ENCODE measurements at regions not wholly inside any gene's neighbourhood (a gene's known extent, or its start where the extent isn't known, plus 50 kb on each side); places are given as distances from the start of the nearest gene placed in this dataset.

DNA sequence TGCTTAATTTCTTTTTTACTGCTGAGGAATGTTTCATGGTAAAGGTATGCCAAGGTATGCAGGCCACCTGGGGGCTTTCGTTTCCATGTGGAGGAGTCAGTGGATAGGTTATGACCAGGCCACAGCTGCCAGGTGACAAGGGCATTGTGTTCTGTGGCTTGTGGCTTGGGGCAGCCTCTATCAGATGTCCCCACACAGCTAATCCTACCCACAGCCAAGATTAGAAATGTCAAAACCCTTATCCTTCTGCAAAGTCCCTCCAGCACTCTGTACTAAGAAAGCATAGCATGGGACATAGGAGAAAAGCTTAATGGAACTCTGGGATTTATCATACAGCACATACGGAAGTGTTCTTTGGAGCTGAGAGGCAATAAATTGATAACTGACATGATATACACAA lies 171.2 kb upstream of the S1PR3 start:
- Histone ChIP-seq H3K27ac (no peak overlapping the region), H3K36me3 (replicated peaks) (no peaks in the 10 kb centered on the region), H3K27me3 (replicated peaks) (no peaks in the 10 kb centered on the region), H3K4me3 (ENCODE audit: low read depth, low read length) (no peak overlapping the region)
- TF ChIP-seq, protein P1, sequence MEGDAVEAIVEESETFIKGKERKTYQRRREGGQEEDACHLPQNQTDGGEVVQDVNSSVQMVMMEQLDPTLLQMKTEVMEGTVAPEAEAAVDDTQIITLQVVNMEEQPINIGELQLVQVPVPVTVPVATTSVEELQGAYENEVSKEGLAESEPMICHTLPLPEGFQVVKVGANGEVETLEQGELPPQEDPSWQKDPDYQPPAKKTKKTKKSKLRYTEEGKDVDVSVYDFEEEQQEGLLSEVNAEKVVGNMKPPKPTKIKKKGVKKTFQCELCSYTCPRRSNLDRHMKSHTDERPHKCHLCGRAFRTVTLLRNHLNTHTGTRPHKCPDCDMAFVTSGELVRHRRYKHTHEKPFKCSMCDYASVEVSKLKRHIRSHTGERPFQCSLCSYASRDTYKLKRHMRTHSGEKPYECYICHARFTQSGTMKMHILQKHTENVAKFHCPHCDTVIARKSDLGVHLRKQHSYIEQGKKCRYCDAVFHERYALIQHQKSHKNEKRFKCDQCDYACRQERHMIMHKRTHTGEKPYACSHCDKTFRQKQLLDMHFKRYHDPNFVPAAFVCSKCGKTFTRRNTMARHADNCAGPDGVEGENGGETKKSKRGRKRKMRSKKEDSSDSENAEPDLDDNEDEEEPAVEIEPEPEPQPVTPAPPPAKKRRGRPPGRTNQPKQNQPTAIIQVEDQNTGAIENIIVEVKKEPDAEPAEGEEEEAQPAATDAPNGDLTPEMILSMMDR (IDR thresholded peaks at IDR 0.05; ENCODE audit: low read depth, low read length, missing control alignments), result no peak
- in situ Hi-C loops (cut with HindIII; ENCODE audit: low pct_ligation_motif_present, low sequenced_read_pairs), result no loop called here
- no peak for DNase-seq

DNA sequence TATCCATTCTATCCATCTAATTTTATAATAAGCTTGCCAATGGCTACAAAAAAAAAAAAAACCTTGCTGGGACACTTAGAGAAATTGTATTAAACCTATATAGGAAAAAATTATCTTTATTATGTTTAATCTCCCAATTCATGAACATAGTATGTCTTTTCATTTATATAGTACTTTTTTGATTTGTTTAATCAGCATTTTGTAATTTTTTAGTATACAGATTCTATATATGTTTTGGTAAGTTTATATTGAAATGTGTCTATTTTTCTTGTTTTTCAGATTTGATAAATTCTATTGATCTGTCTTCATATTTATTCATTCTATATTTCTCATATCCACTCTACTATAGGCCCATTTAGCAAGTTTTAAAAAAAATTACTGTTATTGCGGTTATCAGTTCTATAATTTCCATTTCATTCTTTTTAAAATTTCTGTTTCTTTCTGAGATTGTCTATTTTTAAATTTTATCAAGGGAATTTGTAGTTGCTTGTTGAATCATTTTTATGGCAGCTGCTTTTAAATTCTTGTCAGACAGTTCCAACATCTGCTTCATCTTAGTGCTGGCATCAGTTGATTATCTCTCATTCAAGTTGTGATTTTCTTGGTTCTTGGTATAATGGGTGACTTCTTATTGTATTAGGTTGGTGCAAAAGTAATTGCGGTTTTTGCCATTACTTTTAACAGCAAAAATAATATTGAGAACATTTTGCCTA lies 170.1 kb upstream of the S1PR3 start:
- DNase-seq, result no peak
- Histone ChIP-seq H3K36me3 (replicated peaks) (no peaks in the 10 kb centered on the region), H3K27me3 (replicated peaks) (no peaks in the 10 kb centered on the region), H3K4me3 (ENCODE audit: low read depth, low read length) (no peak overlapping the region), H3K27ac (no peak overlapping the region)
- TF ChIP-seq, protein P1 (IDR thresholded peaks at IDR 0.05; ENCODE audit: low read depth, low read length, missing control alignments), result no peak
- in situ Hi-C loops (cut with HindIII; ENCODE audit: low pct_ligation_motif_present, low sequenced_read_pairs), result no loop called here

DNA sequence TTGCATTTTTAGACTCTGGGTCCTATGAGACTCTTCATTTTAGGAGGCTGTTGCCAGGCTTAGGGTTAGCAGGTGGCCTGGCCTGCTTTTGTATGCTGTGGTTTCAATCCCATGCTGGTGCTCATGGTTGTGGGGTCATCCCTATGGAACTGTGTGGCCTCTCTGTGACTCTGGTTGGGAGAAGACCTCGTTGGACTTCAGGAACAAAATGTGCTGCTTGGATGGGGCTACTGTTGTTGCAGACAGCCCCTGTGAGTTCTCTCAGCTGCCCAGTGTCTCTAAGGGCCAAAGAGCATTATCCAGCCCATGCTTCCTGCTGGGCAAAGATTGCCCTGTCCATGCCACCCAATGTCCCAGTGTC lies 169.5 kb upstream of the S1PR3 start:
- in situ Hi-C loops (cut with HindIII; ENCODE audit: low pct_ligation_motif_present, low sequenced_read_pairs), result no loop called here
- Histone ChIP-seq H3K27me3 (replicated peaks) (no peaks in the 10 kb centered on the region), H3K36me3 (replicated peaks) (no peaks in the 10 kb centered on the region), H3K27ac (no peak overlapping the region), H3K4me3 (ENCODE audit: low read depth, low read length) (no peak overlapping the region)
- TF ChIP-seq, protein P1 (IDR thresholded peaks at IDR 0.05; ENCODE audit: low read depth, low read length, missing control alignments), result no peak
- DNase-seq, result no peak

DNA sequence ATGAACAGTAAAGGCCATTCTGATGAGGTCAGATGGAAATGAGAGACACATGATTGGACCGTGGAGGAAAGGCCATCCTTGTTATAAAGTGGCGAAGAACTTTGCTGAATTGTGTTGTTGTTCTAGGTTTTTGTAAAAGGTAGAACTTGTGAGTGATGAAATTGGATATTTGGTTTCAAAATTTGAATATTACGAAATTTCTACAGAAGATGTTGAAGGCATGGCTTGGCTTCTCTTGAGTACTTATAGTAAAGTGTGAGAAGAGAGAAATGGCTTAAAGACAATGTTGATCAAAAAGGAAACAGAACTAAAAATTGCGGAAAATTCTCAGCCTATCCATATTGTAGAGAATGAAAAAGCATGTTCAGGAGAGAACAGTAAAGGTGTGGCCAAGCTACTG lies 166.6 kb upstream of the S1PR3 start:
- in situ Hi-C loops (cut with HindIII; ENCODE audit: low pct_ligation_motif_present, low sequenced_read_pairs), result no loop called here
- Histone ChIP-seq H3K27ac (no peak overlapping the region), H3K4me3 (ENCODE audit: low read depth, low read length) (no peak overlapping the region), H3K27me3 (replicated peaks) (no peaks in the 10 kb centered on the region), H3K36me3 (replicated peaks) (no peaks in the 10 kb centered on the region)
- no peak for DNase-seq
- TF ChIP-seq, protein P1 (IDR thresholded peaks at IDR 0.05; ENCODE audit: low read depth, low read length, missing control alignments), result no peak

DNA sequence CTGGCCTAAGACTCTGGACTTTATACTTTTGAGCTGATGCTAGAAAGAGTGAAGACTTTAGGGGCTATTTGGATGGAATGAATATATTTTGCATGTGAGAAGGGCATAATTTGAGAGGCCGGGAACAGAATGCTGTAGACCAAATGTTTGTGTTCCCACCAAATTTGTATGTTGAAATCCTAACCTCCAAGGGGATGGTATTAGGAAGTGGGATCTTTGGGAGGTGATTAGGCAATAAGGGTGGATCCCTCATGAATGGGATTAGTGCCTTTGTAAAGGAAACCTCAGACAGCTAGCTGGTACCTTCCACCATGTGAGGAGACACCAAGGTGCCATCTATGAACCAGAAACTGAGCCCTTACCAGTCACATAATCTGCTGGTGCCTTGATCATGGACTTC lies 165.1 kb upstream of the S1PR3 start:
- in situ Hi-C loops (cut with HindIII; ENCODE audit: low pct_ligation_motif_present, low sequenced_read_pairs), result no loop called here
- Histone ChIP-seq H3K4me3 (ENCODE audit: low read depth, low read length) (no peak overlapping the region), H3K27me3 (replicated peaks) (no peaks in the 10 kb centered on the region), H3K36me3 (replicated peaks) (no peaks in the 10 kb centered on the region), H3K27ac (peak overlapping the region; percentile 41)
- TF ChIP-seq, protein P1 (IDR thresholded peaks at IDR 0.05; ENCODE audit: low read depth, low read length, missing control alignments), result no peak
- no peak for DNase-seq

DNA sequence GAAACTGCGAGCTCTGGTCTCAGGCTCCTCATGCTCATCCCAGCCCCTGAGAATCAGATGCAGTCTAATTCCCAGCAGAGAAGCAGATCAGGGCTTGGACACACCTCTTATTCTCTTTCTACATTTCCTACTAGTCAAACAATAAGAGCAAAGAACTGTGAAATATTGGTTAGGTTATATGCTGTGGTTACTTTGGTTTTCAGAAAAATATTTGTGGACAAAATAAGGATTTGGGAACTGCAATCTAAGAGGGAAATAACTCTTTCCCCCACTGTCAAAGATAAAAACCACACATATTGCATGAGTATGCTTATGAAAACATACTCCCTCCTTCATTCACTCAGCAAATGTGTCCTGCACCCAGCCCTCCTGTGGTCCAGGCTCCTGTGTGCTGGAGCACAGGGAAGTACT lies 164.5 kb upstream of the S1PR3 start:
- Histone ChIP-seq H3K36me3 (replicated peaks) (no peaks in the 10 kb centered on the region), H3K27ac (peak overlapping the region; percentile 41), H3K4me3 (ENCODE audit: low read depth, low read length) (no peak overlapping the region), H3K27me3 (replicated peaks) (no peaks in the 10 kb centered on the region)
- peak; percentile 63 for DNase-seq
- in situ Hi-C loops (cut with HindIII; ENCODE audit: low pct_ligation_motif_present, low sequenced_read_pairs), result no loop called here
- TF ChIP-seq, protein P1 (IDR thresholded peaks at IDR 0.05; ENCODE audit: low read depth, low read length, missing control alignments), result no peak

Measured in brain microvascular endothelial cell (primary cell).